Right atrium auricular region (tissue), 2 donors: ENCODE measurements at regions not wholly inside any gene's neighbourhood (a gene's known extent, or its start where the extent isn't known, plus 50 kb on each side); places are given as distances from the start of the nearest gene placed in this dataset.

Experiments used
- DNase-seq: peaks from one replicate; pipeline ENCODE4 v3.0.0-alpha.2; 2019; ENCODE audit warnings: low spot score
- H3K27ac ChIP-seq, 2 donors: fragments of 200-600 bp; sonication (generic); 1 replicate in 1 of 2; 2 replicates in 1 of 2; pipeline ENCODE4 v1.5.1; 2016 to 2019
- H3K27me3 ChIP-seq, 2 donors: fragments of 200-600 bp; sonication (generic); one replicate each; pipeline versions ENCODE4 v1.5.1 to v1.6.0; 2017 to 2019
- H3K36me3 ChIP-seq: fragments of 200-600 bp; sonication (generic); one replicate; pipeline ENCODE4 v1.5.1; 2016
- H3K4me1 ChIP-seq, 2 donors: fragments of 200-600 bp; sonication (generic); one replicate each; pipeline versions ENCODE4 v1.5.1 to v1.6.0; 2017 to 2019
- H3K4me3 ChIP-seq, 2 donors: fragments of 200-600 bp; sonication (generic); 1 replicate in 1 of 2; 2 replicates in 1 of 2; pipeline ENCODE4 v1.5.1; 2017 to 2019; ENCODE audit warnings: mild to moderate bottlenecking in 1 of 2, moderate library complexity in 1 of 2
- H3K9me3 ChIP-seq, 2 donors: fragments of 200-600 bp; sonication (generic); one replicate each; pipeline ENCODE4 v1.5.1; 2019
- TF ChIP-seq, protein P1 (sequence below), 2 donors: fragments of 200-600 bp; sonication (generic); IDR thresholded peaks; one replicate each; pipeline ENCODE4 v1.5.1; 2019; ENCODE audit warnings: antibody characterized with exemption in 2 of 2

DNA sequence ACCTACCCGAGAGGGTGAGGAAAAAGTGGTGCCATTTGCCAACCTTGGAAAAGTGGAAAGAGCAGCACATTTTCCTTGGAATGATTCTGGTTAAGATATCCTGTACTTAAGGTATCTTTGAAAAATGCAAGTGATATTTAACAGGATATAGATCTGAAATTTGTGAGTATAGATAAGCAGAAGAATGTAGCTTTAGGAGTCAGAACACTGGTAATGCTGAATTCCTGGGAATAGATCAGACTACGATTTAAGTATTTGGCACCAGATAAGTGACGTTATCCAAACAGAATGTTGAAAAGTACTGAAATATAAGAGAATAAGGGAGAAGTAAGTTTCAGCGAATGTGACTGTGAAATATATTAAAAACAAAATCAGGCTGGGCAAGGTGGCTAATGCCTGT, 210.1 kb downstream of the PCDH7 start:
- Histone ChIP-seq H3K27me3 (no peaks in the 10 kb centered on the region), H3K4me1 (no peaks in the 10 kb centered on the region), H3K36me3 (no peaks in the 10 kb centered on the region), H3K27ac (no peak overlapping the region), H3K9me3 (no peaks in the 10 kb centered on the region), H3K4me3 (no peak overlapping the region)
- DNase-seq, result no peak
- TF ChIP-seq, protein P1, sequence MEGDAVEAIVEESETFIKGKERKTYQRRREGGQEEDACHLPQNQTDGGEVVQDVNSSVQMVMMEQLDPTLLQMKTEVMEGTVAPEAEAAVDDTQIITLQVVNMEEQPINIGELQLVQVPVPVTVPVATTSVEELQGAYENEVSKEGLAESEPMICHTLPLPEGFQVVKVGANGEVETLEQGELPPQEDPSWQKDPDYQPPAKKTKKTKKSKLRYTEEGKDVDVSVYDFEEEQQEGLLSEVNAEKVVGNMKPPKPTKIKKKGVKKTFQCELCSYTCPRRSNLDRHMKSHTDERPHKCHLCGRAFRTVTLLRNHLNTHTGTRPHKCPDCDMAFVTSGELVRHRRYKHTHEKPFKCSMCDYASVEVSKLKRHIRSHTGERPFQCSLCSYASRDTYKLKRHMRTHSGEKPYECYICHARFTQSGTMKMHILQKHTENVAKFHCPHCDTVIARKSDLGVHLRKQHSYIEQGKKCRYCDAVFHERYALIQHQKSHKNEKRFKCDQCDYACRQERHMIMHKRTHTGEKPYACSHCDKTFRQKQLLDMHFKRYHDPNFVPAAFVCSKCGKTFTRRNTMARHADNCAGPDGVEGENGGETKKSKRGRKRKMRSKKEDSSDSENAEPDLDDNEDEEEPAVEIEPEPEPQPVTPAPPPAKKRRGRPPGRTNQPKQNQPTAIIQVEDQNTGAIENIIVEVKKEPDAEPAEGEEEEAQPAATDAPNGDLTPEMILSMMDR (IDR thresholded peaks at IDR 0.05), result no peak

DNA sequence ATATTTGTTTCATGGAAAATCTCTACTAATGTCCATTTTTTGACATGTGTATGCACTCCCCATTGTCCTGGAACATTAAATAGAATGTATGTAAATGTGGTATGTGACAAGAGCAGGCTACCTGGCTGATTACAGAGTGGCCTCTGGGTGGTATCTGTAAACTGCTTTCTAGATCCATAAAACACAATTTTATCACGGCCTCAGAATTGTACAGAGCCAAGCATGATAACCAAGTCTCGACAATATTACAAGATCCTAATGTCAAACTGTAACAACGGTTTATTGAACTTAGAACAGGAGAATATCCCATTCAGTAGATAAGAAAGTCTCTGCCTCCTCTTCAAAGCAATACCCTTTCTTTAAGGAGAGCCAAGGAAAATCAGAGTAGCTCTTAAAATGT, 212.4 kb downstream of the PCDH7 start:
- H3K4me1 ChIP-seq, result no peaks in the 10 kb centered on the region
- no peak overlapping the region for H3K4me3 ChIP-seq
- no peak overlapping the region for H3K27ac ChIP-seq
- H3K36me3 ChIP-seq, result no peaks in the 10 kb centered on the region
- no peaks in the 10 kb centered on the region for H3K27me3 ChIP-seq
- TF ChIP-seq, protein P1 (IDR thresholded peaks at IDR 0.05), result no peak
- DNase-seq, result no peak
- no peaks in the 10 kb centered on the region for H3K9me3 ChIP-seq

DNA sequence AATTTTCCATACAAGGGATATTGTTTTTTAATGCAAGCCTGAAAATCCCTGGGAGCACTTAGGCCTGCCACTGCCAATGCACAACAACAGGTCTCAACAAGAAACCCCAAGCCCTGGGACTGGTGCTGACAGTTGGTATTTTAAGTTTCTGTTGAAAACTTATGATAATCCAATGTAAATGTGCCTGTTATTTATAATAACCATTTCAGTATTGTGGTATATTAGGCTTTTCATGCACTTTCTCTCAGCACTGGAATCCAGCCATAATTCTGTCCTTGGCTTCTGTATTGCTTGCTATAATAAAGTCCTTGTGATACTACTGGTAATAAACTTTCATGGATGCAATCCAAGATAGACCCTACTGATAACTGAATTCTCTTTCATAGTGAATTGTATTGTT, 218.9 kb downstream of the PCDH7 start:
- H3K4me1 ChIP-seq, result no peaks in the 10 kb centered on the region
- no peak overlapping the region for H3K4me3 ChIP-seq
- no peak overlapping the region for H3K27ac ChIP-seq
- TF ChIP-seq, protein P1 (IDR thresholded peaks at IDR 0.05), result no peak
- no peaks in the 10 kb centered on the region for H3K9me3 ChIP-seq
- no peak for DNase-seq
- no peaks in the 10 kb centered on the region for H3K36me3 ChIP-seq
- H3K27me3 ChIP-seq, result no peaks in the 10 kb centered on the region

DNA sequence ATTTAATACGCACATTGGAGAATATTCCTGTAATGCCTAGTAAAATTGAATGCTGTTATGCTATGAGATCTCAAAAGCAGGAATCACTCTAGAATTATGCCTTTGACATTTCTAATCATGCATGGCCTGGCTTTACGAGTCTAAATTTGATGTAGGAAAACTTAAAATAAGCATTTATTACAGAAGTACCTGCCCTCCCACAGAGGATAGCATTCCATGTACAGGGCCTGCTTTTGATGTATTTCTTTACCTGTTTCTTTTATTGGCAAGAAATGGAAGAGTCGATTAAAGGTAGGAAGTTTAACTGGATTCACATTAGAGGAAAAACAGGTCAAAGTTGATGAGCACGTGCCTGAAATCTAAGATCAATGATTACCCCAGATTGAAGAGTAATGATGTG, 219.5 kb downstream of the PCDH7 start:
- TF ChIP-seq, protein P1 (IDR thresholded peaks at IDR 0.05), result no peak
- Histone ChIP-seq H3K27ac (no peak overlapping the region), H3K4me1 (no peaks in the 10 kb centered on the region), H3K36me3 (no peaks in the 10 kb centered on the region), H3K4me3 (no peak overlapping the region), H3K9me3 (no peaks in the 10 kb centered on the region), H3K27me3 (no peaks in the 10 kb centered on the region)
- DNase-seq, result no peak

DNA sequence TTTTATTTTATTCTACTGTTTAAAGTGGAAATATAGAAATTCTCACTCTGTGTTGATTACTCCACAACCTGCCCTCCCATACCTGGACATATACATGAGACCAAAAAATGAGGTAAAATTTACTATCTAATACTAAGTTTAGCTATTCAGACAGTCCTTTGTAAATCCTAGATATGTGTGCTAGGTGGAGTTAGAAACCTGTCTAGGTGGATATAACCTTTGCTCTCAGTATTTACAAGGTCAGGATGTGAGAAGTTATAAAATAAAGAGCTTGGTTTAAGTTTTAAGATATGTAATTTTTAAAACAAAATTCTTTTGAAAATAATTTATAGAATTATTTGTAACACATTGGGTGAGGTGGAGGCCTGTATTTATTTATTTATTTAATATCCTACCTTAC, 221.5 kb downstream of the PCDH7 start:
- Histone ChIP-seq H3K4me3 (no peak overlapping the region), H3K27me3 (no peaks in the 10 kb centered on the region), H3K9me3 (no peaks in the 10 kb centered on the region), H3K36me3 (no peaks in the 10 kb centered on the region), H3K4me1 (no peaks in the 10 kb centered on the region), H3K27ac (no peak overlapping the region)
- TF ChIP-seq, protein P1 (IDR thresholded peaks at IDR 0.05), result no peak
- no peak for DNase-seq

DNA sequence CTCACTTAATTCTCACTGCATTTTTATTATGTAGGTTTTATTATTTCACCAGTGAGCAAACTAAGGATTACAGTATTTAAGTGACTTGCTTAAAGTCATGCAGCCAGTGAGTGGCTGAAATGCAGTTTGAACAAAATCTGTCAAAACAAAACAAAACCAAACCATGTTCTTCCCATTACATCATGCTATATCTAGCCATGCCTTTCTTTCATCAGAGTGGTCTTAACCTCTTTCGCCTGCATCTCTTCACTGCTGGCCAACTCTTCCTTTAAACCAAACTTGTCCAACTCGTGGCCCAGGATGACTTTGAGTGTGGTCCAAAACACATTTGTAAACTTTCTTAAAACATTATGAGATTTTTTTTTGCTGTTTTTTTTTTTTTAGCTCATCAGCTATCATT, 223.2 kb downstream of the PCDH7 start:
- Histone ChIP-seq H3K4me1 (no peaks in the 10 kb centered on the region), H3K27ac (no peak overlapping the region), H3K4me3 (no peak overlapping the region), H3K9me3 (no peaks in the 10 kb centered on the region), H3K27me3 (no peaks in the 10 kb centered on the region), H3K36me3 (no peaks in the 10 kb centered on the region)
- TF ChIP-seq, protein P1 (IDR thresholded peaks at IDR 0.05), result no peak
- no peak for DNase-seq
